ENCODE measurements at regions not wholly inside any gene's neighbourhood (a gene's known extent, or its start where the extent isn't known, plus 50 kb on each side); places are given as distances from the start of the nearest gene placed in this dataset.

DNA sequence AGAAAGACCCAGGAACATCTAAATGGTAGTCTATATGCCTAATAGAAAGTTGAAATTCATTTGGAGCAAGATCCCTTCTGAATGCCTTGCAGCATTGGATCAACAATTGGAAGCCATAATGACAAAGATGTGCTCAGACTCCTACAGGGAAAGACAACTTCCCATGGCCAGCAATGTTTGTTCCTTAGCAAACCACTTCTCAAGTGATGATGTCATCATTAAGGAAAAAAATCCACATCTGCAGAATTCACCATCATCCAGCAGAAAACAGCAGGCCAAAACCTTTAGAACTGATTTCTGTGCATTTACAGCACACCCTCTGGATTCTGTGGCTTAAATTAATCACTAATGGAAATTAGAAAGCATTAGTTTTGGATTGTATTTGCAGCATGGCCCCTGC, 82.4 kb upstream of the ZIC3 start:
- DNase-seq (ENCODE audit: low read depth), result no peak

DNA sequence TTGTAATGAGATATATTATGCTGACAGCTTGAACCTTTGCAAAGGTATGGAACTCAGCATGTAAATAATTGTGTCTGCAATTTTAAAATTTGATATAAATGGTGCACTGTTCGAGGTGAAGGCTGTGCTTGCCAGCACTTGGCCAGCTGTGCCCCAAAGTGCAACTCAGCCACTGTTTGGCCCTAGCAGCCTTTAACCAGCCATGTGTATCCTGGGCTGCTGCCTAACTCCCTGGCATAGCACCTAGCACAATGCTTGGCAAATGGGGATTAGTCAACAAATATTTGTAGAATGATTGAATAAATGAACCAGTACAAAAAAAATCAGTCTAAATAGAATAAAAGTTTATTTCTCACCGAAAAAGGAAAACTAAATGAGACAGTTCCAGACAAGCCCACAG, 83.8 kb upstream of the ZIC3 start:
- no peak for DNase-seq (ENCODE audit: low read depth)

DNA sequence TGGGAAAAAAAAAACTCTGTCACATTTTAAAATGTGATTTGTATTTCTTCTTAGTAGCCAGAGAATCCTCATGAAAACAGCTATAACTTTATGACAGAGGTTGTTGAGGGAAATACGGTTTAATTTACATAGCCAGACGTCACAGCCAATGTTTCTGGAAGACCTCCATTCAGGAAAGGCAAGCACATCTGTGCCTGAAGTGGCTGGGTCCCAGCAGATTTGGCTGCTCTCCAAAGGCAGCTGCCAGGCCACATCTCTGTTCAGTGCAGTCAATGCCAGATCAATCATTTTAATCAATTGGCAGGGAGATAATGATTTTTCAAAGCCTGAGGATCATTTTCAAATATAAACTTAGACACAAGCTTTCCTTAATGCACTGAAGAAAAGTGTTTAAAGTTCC, 86.5 kb upstream of the ZIC3 start:
- no peak for DNase-seq (ENCODE audit: low read depth)

DNA sequence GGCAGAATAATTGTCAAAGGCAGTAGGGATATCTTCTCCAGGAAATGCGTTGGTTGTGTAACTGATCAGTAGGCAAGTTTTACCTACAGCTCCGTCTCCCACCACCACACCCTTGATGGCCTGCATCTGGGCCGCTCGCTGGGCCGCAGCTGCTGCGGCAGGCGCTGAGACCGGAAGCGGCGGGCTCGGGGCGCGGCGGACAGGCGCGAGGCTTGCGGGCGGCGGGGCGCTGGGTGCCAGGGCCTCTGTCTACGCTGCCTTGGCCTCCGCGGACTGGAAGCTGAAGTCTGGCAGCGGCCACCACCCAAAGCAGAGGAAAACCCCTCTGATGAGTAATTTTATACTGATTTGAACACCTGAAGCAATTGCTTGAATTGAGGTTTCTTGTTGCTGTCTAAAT, 124.2 kb upstream of the ZIC3 start:
- DNase-seq (ENCODE audit: low read depth), result no peak

DNA sequence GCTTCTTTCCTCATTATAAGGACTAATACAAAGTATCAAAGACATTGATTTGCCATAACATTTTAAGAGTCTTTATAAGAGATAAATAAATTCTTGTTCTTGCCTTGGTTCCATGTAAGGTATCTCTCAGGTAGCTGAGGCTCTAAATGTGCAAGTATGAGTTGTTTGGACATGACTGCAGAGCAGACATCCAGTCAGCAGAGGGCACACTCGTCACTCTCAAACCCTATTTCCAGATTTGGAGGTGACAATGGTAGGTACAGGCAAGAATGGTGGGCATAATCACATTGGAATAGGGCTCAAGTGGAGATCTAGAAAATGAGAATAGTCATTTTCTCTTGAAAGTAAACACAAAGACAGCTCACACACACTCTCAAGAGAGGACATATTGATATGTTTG, 133.3 kb upstream of the ZIC3 start:
- DNase-seq (ENCODE audit: low read depth), result no peak

DNA sequence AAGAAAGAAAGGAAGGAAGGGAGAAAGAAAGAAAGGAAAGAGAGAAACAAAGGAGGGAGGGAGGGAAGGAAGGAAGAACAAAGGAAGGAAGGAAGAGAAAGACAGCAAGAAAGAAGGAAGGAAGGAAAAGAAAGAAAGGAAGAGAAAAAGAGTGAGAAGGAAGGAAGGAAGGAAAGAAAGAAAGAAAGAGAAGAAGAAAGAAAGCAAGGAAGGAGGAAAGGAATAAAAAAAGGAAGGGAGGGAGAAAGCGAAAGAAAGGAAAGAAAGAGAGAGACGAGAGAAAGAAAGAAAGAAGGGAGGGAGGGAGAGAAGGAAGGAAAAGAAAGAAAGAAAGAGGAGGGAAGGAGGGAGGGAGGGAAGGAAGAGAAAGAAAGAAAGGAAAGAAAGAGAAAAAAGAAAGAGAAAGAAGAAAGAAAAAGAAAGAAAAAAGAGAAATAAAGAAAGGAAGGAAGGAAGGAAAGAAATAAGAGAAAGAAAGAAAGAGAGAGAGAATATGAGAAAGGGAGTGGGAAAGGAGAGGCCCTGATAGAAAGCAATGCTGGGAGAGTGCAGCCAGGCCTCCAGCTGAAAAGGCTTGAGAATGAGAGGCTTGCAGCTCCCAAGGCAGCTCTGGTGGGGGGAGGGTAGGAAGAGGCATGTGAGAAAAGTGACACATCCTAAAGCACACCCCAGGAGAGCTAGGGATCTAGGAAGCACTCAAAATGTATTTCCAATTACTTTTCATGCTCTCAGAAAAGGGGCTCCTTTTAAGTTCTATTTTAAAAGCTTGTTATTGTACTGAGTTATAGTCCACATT, 134.0 kb upstream of the ZIC3 start:
- no peak for DNase-seq (ENCODE audit: low read depth)

DNA sequence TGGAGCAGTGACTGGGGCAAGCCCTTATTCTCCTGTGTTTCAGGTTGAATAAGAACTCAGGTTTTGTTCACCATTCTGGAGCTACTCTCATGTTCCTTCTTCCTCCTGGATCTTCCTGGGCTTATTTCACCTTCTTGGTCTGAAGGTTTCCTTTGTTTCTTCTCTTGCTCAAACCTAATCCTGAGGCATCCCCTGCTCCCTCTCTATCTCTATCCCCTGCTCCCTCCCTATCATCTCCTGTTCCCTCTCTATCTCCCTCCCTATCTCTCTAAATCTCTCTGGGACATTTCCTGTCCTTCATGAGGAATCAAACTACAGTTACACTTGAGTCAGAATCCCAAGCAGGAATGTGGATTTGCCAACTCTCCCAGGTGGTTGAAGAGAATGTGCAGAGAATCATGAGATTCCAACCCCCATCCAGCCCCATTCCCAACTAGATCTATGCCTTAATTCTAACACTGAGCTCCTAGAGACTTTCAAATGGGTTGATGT, 134.9 kb upstream of the ZIC3 start:
- DNase-seq (ENCODE audit: low read depth), result no peak

DNA sequence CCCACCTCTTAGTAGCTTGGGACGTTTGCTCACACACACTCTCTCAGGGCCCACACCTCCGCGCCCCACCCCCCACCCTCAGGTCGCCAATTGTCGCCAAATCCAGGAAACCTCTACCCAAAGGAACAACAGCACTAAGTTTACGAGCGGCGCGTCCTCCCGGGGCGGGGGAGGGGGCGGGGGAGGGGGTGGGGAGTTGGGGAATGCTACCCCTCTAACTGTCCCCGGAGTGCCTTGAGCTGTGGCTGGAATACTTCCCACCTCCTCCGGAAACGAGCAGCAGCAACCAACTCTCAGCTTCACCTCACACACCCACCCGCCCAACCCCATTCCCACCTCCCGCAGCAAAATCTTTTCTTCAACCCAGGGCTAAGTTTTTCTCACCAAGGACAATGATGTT, 135.6 kb upstream of the ZIC3 start:
- no peak for DNase-seq (ENCODE audit: low read depth)

DNA sequence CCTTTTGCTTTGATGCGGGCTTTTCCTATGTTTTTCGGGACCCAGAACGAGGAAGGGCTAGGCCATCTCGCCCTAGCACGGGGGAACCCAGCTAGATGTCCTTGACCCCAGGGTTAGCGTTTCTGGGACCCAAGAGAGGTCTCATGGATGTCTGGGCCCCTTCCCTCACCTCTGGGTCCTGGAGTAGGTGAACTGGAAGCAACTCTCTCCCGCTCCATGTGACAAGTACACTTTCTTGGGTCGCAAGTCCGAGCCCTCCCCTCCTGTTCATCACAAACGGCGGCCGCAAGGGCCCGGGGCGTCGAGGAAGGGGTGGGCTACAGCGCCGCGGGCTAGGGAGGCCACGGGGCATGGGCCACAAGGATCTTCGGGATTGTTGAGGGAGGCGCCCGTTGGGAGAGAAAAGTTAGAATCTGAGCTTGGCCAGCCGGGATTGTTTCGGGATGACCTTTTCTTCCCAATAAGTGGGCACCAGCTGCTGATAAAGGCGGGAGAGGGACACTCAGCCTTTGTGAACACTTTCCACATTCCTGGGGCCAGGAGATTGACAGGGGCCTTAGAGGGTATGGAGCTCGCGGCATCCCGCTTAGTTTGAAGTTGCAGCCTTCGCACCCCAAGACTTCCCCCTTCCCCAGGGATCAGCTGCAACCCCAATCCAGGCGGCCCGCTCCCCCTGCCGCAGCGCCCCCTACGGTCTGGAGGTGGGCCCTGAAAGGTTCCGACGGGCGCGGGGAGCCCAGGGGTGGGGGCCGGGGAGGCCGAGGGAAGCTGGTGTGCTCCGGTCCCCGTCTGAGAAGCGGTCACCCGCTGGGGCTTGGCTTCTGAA, 136.9 kb upstream of the ZIC3 start:
- DNase-seq (ENCODE audit: low read depth), result no peak

DNA sequence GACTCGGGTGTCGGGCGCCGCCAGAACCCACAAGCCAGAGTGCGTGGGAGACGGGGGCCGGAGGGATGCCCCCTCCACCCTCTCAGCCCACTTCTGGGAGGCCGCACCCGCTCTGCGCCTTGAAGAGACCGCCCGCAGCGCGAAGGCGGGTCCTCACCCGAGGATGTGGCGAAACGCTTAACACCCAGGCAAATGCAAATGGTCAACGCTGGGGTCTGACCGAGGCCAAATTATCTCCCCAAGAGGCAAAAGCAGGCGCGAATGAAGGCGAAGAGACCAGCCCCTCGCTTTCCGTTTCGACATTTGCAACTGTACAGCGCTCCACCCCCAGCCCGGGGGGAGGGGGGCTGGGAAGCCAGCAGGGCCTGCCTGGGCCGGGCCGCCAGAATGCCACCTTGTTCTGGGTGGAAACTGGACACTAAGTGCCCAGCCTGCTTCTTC, 137.7 kb upstream of the ZIC3 start:
- no peak for DNase-seq (ENCODE audit: low read depth)

DNA sequence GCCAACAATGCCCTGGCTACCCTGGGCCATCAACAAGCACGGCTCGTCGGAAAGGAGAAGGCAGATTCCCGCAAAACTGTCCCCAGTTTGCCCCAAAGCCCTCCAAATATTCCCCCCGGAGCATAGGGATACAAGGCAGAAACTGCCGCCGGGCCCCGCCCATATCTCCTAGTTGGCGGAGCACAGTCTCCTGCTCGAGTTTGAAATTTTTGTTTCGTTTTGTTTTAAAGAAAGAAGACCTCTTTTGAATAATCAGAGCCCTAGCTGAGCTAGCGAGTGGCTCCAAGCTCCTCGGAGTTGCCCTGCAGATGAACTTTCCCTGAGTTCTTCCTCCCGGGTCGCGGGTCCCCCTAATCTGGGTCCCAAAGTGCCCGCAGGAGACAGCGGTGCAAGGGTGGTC, 138.1 kb upstream of the ZIC3 start:
- no peak for DNase-seq (ENCODE audit: low read depth)

DNA sequence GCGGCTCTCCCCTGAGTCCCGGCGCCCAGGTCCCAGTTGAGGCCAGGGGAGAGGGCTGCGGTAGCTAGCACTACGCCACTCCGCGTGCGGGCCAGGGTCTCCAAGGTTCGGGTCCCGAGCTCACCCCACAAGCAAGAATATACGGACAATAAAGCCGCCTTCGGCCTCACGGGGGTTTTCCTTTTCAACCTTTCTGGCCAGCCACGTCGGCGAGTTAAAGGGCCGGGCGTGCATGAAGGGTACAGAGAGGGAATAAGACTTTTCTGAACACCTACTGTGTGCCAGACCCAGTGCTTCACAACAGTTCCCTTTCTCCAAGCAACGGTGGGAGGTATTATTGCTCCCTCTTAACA, 138.5 kb upstream of the ZIC3 start:
- DNase-seq (ENCODE audit: low read depth), result no peak

DNA sequence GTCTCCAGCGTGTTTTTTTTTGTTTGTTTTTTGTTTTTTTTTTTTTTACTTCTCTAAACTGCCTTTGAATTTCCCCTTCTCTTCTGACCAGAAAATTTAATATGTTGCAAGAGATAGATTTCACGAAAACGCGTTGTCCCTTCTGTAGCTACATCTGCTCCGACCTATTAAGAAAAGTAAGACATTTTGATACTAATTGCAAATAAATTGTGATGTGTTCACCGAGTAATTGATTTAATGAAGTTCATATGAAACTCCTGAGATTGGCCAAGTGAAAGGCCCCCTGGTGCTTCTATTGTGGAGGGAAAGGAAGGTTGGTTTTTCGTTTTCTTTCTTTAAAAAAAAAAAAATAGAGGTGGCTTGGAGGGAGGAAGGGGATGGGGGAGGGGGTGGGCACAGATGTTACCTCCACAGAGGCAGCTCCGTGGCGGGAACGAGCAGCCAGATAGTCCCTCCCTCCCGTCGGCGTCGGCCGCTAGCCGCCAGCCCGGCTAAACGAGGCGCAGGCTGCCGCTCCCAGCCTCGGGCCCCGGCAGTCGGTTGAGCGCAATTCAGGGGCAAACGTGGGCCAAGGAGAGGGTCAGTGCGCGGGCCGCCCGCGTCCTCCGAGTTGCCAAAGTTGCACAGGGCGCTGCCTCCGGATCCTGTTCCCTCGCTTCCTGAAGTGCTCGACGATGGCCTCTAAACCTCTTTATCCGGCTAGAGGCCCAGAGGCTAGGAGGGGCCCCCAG, 139.1 kb upstream of the ZIC3 start:
- no peak for DNase-seq (ENCODE audit: low read depth)

DNA sequence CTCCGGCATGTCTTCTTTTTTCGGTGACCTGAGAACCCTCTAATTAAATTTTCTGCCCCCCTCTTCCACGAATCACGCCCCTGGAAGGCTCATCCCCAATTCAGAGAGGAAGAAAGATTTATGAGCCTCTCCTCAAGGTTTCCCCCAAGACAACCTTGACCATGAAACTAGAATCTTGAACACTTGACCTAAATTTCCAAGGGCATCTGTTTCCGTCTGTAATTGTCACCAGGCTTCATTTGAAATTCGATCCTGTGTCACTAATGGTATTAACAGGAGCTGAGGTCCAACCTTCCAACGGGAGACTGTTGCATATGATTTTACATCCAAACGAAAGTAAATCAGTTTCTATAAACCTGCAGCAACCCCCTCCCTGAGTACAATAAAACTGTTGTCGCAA, 139.9 kb upstream of the ZIC3 start:
- DNase-seq (ENCODE audit: low read depth), result no peak

DNA sequence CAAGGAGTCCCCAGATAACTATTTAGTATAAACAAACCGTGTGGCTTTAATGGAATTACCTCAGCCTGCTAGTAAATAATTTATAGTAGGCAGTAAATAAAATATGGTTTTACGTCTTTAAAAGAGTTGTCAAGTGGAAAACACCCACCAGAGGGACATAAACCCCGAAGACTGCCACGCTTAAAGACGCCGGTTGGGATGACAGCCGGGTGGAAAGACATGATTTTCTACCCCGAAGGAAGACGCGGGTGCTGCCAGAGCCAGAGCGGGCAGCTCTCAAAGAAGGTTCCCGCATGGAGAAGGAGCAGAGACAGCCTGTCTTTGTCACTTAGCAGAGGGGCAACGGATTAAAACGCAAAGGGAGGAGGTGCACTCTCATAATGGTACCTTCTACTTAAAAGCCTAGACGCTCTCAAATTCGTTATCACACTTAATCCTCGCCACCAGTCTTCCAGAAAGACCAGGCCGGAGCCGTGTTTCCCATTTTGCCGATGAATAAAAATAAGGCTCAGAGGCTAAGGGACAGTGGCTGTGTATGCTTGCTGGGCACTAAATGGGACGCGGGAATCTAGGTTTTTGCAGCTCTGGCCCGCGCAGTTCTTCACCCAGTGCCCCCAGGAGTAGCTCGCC, 140.5 kb upstream of the ZIC3 start:
- DNase-seq (ENCODE audit: low read depth), result no peak

DNA sequence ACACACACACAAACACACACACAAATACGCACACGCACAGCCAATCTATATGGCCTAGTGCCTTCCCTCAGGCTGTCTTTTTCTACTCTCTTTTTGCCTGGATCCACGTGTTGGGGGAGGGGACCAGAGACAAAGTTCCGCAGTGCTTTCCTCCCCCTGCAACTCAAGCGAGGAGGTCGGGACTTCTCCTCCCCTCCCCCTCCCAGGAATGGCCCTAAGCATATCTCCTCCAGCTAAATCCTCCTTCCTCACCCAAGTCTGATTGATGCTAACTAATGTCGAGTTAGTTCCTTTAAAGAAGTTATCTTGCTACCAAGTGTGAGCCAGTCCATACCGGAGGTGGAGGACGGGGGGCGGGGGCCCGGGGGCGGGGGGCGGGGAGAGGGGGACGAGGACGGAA, 141.2 kb upstream of the ZIC3 start:
- DNase-seq (ENCODE audit: low read depth), result no peak

DNA sequence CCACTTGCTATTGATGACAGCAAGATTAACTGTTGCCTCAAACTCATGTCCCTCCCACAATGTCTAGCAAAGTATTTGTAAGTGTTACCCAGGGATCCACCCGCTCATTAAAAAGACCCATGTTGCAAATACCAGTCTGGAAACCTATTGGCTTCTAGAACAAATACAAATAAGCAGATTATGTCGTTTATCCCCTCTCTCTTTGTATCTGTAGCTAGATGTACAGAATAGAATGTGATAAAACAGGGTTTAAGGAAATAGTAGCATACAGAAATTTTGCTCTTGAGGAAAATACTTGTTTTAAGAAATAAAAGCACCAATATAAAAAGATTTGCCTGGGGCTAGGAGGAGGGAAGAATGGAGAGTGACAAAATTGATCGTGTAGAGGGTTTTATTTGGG, 142.7 kb upstream of the ZIC3 start:
- DNase-seq (ENCODE audit: low read depth), result no peak

DNA sequence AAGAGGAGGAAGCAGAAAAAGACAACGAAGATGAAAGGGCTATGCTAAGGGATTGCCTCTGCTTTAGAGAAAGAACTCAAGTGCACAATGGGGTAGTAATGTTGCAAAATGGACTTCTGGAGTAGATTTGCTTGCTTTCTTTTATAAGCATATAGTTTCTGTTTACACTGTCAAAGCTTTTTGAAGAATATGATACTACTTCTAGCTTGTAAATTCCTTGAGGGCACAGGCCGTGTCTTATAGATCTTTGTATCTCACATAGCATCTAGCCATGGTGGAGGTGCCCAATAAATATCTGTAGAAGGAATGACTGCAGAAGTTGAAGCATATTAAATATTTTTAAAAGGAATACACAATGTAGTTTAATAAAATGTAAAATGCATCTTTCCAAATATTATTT, 147.8 kb upstream of the ZIC3 start:
- no peak for DNase-seq (ENCODE audit: low read depth)

DNA sequence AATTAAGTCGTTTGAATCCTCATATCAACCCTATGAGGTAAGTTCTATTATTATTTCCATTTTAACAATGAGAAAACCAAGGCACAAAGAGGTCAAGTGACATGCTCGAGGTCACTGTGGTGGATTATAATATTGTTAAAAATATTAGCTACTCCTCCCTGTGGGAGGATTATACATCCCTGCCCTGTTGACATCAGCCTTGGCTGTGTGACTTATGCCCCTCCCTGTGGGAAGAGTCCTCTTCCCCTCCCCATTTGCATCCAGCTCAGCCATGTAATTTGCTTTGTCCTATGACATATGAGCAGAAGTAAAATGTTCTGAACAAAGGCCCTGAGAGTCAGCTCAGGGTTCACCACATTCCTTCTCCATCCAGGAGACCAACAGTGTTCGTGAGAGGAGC, 152.7 kb upstream of the ZIC3 start:
- no peak for DNase-seq (ENCODE audit: low read depth)

DNA sequence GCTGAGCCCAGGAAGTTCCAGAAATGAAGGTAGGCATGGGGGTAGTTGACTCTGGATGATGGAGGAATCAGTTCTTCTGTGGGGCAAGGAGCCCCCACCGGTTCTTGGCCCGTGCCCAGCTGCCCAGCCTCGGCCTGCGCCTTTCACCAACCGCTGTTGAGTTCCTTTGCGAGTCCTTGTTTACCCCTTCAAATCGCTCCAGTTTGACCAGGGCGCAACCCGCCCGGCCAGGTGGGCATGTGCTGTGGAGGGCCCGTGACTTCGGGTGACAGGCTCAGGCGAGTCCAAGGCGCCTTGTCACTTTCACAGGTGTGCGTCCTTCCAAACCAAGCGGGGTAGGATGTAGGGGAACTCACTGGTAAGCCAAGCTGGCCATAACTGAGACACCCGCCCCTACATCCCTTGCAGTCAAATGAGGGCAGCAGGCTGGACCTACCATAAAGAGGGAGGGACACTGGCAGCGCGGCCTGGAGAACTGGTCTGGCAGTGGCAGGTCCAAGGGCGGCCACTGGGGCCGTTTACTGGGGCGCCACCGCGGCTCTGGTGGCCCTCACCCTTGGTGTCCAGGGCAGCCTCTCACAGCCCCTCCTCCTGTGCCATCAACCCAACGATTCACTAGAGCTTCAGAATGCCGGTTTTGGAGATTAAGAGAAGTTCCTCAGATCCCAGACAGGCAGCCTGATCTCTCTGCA, 160.3 kb upstream of the ZIC3 start:
- no peak for DNase-seq (ENCODE audit: low read depth)

DNA sequence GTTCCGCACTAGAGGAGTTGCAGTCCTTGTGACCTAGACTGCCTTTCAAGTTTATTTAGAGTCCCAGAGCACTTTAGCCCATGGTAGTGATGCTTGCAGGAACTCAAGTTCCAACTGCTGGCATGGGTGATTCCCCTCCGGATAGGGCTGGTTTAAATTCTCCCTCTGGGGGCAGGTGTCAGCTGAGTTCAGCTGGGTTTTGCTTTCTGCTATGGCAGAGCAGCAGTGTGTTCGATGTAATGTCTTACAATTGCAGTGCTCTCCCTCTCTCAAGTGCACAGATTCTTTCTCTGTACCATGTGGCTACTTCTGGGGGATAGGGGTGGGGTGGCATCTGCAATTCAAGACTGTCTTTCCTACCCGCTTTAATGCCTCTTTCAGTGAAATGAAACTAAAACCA, 164.8 kb upstream of the ZIC3 start:
- no peak for DNase-seq (ENCODE audit: low read depth)

DNA sequence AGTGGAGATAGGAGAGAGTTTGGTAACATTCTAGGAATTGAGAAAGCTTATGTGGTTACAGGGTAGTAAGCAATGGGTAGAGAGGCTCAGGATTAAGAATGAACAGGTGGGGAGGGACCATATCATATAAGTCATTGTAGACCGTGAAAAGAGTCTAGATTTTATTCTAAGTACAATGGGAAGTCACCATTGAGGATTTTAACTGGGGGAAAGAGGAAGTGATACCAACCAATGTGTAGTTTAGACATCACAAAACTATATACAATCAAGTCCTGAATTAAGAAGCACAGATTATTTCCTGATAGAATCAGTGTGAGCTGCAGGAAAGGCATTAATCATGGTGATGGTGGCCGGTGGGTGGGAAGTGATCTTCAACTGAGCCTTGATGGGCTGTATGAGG, 178.3 kb upstream of the ZIC3 start:
- no peak for DNase-seq (ENCODE audit: low read depth)

Measured in forelimb muscle (tissue), 1 donor.